A673 (cell line): ENCODE measurements at regions not wholly inside any gene's neighbourhood (a gene's known extent, or its start where the extent isn't known, plus 50 kb on each side); places are given as distances from the start of the nearest gene placed in this dataset.
A peak's percentile ranks its signal among the peaks of the same experiment; 100 is the strongest.

Source experiments
- BruUV-seq: library from RNA; stranded (reverse); fragments of 400-500 nt; replicated peaks from 2 replicates; lab custom pipeline; 2021; lab: Mats Ljungman, UMichigan
- CTCF ChIA-PET: fragments of 300-600 bp; sonication (Branson Sonifier 250); formaldehyde crosslinking; loops from one replicate; lab custom pipeline; 2022; ENCODE audit warnings: antibody characterized with exemption; lab: Charles Lee
- POLR2A ChIA-PET: fragments of 300-600 bp; sonication (Branson Sonifier 250); formaldehyde crosslinking; loops from one replicate; lab custom pipeline; 2022; ENCODE audit warnings: antibody characterized with exemption; ENCODE audit not compliant: low non-redundant PET; lab: Charles Lee
- DNase-seq: peaks from one replicate; pipeline ENCODE4 v3.0.0-alpha.2; 2015; ENCODE audit warnings: low spot score
- H3K27ac ChIP-seq: fragments of 200-600 bp; sonication (generic); 2 replicates; pipeline ENCODE4 v1.5.1; 2016; ENCODE audit warnings: mixed run types, low read depth, mild to moderate bottlenecking, mixed read lengths, antibody characterized with exemption, low read length; ENCODE audit not compliant: poor library complexity, severe bottlenecking
- H3K27me3 ChIP-seq: fragments of 200-600 bp; sonication (generic); replicated peaks from 2 replicates; pipeline ENCODE4 v1.6.1; 2017; ENCODE audit warnings: mixed run types, low read depth, mild to moderate bottlenecking, mixed read lengths, antibody characterized with exemption, low read length; ENCODE audit not compliant: insufficient read depth, poor library complexity
- H3K36me3 ChIP-seq: fragments of 200-600 bp; sonication (generic); 2 replicates; pipeline ENCODE4 v1.6.1; 2016; ENCODE audit warnings: mixed run types, mild to moderate bottlenecking, mixed read lengths, antibody characterized with exemption, low read length; ENCODE audit not compliant: insufficient read depth, poor library complexity, severe bottlenecking
- H3K4me1 ChIP-seq: fragments of 200-600 bp; sonication (generic); 2 replicates; pipeline ENCODE4 v1.6.1; 2017; ENCODE audit warnings: mixed run types, mild to moderate bottlenecking, mixed read lengths, antibody characterized with exemption, low read length; ENCODE audit not compliant: insufficient read depth, poor library complexity, severe bottlenecking
- H3K4me3 ChIP-seq: fragments of 200-600 bp; sonication (generic); 2 replicates; pipeline ENCODE4 v1.5.1; 2016; ENCODE audit warnings: low read depth, mixed run types, mild to moderate bottlenecking, mixed read lengths, low read length; ENCODE audit not compliant: poor library complexity, severe bottlenecking
- H3K9me3 ChIP-seq: fragments of 200-600 bp; sonication (generic); 2 replicates; pipeline ENCODE4 v1.6.1; 2016; ENCODE audit warnings: mixed run types, low read depth, mild to moderate bottlenecking, mixed read lengths, antibody characterized with exemption, low read length; ENCODE audit not compliant: poor library complexity, severe bottlenecking
- EZH2 ChIP-seq: fragments of 200-600 bp; sonication (generic); IDR thresholded peaks from 2 replicates; pipeline ENCODE4 v1.6.1; 2017; ENCODE audit warnings: borderline replicate concordance, low read depth, mild to moderate bottlenecking, mixed read lengths, antibody characterized with exemption, low read length; ENCODE audit not compliant: poor library complexity, severe bottlenecking
- intact Hi-C: fragments of 100-400 bp; cut with micrococcal nuclease; formaldehyde crosslinking; loops from one replicate; pipeline ENCODE4 v1.10.0; 2022; ENCODE audit not compliant: unreplicated experiment
- TF ChIP-seq, protein P1 (sequence below): fragments of 300-800, 200-600 bp; sonication (generic); conservative IDR thresholded peaks from 2 replicates; pipeline ENCODE4 v1.5.1; 2017; ENCODE audit warnings: low read depth, mild to moderate bottlenecking, antibody characterized with exemption, low read length, moderate library complexity, mixed read lengths

DNA sequence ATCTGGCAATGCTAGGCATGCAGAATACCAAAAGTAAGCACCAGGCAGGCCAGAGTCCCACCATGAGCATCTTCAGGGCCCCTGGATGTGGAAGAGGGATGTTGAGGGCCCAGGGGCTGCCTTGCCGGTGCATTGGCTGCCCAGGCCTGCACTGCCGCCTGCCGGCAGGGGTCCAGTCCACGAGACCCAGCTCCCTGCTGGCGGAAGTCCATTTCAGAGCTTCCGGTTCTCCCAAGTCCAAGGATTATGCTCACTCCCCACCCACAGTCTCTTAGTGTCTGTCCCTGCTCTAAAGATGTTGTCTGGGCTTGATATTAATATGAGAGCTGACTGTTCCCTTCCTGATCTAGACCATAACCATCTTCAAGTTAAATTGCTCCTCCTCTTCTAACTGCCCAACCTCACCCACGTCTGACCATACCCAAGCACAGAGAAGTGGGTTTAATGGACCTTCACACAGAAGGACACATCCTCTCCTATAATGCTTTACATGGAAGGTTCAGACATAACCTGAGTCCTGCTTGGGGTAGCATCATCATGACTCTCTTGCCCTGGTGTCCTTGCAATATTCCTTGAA, 117.4 kb downstream of the DAD1 start:
- peaks cover 83% of the 10 kb centered on the region for H3K4me1 ChIP-seq
- ChIA-PET POLR2A (interaction anchor here (0.9 to 1.1 kb wide), 2 partner anchors 40 to 53 kb away, joined by 3 read pairs; no protein-coding TSS in a partner anchor), CTCF (interaction anchor here (0.7 to 3.7 kb wide), 6 partner anchors 56 to 152 kb away, joined by 3 to 47 read pairs (median 3); no protein-coding TSS in a partner anchor)
- DNase-seq = peak; percentile 92
- H3K4me3 ChIP-seq = no peak overlapping the region
- H3K27ac ChIP-seq = peak overlapping the region; percentile 80
- no TSS peak for BruUV-seq
- intact Hi-C loops = loop anchor here (5.0 to 10.0 kb wide), 6 partner anchors 39 to 383 kb away; partner anchors contain the start of gene OXA1L
- no peaks in the 10 kb centered on the region for H3K36me3 ChIP-seq
- TF ChIP-seq, protein P1, sequence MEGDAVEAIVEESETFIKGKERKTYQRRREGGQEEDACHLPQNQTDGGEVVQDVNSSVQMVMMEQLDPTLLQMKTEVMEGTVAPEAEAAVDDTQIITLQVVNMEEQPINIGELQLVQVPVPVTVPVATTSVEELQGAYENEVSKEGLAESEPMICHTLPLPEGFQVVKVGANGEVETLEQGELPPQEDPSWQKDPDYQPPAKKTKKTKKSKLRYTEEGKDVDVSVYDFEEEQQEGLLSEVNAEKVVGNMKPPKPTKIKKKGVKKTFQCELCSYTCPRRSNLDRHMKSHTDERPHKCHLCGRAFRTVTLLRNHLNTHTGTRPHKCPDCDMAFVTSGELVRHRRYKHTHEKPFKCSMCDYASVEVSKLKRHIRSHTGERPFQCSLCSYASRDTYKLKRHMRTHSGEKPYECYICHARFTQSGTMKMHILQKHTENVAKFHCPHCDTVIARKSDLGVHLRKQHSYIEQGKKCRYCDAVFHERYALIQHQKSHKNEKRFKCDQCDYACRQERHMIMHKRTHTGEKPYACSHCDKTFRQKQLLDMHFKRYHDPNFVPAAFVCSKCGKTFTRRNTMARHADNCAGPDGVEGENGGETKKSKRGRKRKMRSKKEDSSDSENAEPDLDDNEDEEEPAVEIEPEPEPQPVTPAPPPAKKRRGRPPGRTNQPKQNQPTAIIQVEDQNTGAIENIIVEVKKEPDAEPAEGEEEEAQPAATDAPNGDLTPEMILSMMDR = peak; percentile 89
- no peak for TF ChIP-seq EZH2
- H3K9me3 ChIP-seq = no peaks in the 10 kb centered on the region
- H3K27me3 ChIP-seq = no peaks in the 10 kb centered on the region

DNA sequence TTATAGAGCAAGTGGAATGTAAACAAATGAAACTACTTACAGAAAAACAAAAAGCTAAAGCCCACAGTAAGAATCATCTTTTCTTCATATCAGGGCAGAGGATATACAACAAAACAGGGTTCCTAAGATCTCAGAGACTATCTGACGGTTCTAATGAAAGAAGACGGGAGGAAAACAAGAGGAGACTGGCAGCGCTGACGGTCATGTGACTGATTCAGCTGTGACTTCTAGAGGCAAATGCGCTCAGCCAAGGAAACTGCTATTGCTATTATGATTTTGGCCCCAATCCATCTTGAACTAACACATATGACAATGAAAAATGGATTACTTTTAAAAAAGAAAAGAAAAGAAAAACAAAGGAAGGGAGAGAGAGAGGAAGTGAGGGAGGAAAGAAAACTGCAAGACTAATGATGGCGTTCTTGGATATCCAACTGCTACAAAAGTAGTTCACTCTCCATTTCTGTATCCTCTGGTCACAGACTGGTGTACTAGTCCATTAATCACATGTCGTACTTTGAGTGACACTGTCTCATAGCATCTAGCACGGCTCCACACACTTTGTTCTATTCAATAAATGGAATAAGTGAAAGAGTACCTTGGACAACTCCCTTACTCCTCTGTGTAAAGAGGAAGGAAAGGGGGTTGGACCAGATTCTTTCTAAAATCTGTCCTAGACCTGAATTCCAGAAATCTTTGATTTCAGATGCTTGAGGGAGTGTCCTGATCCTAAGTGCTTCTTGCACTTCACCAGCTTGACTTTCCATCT, 119.3 kb downstream of the DAD1 start:
- BruUV-seq = no TSS peak
- H3K4me1 ChIP-seq = peaks cover 79% of the 10 kb centered on the region
- CTCF ChIA-PET = interaction anchor here (1.5 kb wide), 1 partner anchor 80 kb away, joined by 4 read pairs; no protein-coding TSS in a partner anchor

DNA sequence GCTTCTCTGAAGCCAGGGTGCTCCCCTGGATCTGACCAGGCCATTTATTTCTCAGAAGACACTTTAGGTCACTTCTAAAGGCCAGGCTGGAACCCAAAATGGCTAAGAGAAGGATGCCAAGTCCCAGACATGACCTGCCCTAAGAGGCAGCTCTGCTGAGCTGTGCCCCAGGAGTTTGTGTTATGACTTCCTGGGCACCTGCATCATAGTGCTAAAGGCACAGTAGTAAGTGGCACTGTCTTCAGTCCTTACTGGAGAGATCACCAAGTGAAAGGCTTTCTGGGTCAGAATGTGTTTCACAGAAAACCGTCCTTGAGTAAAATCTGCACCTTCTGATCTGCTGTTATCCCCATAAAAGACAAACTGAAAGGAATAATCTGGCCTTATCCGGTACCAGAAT, 120.2 kb downstream of the DAD1 start:
- intact Hi-C loops = no loop called here
- no peak overlapping the region for H3K4me3 ChIP-seq
- H3K9me3 ChIP-seq = no peaks in the 10 kb centered on the region
- no TSS peak for BruUV-seq
- H3K27ac ChIP-seq = peak overlapping the region; percentile 41
- H3K4me1 ChIP-seq = peaks cover 70% of the 10 kb centered on the region
- no peak for DNase-seq
- H3K36me3 ChIP-seq = no peaks in the 10 kb centered on the region
- H3K27me3 ChIP-seq = no peaks in the 10 kb centered on the region
- ChIA-PET CTCF (no interaction called here), POLR2A (interaction anchor here (0.6 kb wide), 1 partner anchor 1764 kb away, joined by 3 read pairs; the partner anchor contains the start of gene GMPR2)
- TF ChIP-seq, protein P1 = no peak
- TF ChIP-seq EZH2 = no peak

More for the DNA sequence above, 119.3 kb downstream of the DAD1 start:
- DNase-seq = no peak
- intact Hi-C loops = loop anchor here (5.0 to 10.0 kb wide), 6 partner anchors 37 to 385 kb away; partner anchors contain the start of gene OXA1L
- POLR2A ChIA-PET = interaction anchor here (0.6 kb wide), 1 partner anchor 1763 kb away, joined by 3 read pairs; the partner anchor contains the start of gene GMPR2
- no peak overlapping the region for H3K4me3 ChIP-seq
- no peaks in the 10 kb centered on the region for H3K36me3 ChIP-seq
- no peaks in the 10 kb centered on the region for H3K9me3 ChIP-seq
- H3K27me3 ChIP-seq = no peaks in the 10 kb centered on the region
- TF ChIP-seq, protein P1 = no peak
- no peak for TF ChIP-seq EZH2
- peak overlapping the region; percentile 41 for H3K27ac ChIP-seq
